ENCODE measurements at regions not wholly inside any gene's neighbourhood (a gene's known extent, or its start where the extent isn't known, plus 50 kb on each side); places are given as distances from the start of the nearest gene placed in this dataset.

DNA sequence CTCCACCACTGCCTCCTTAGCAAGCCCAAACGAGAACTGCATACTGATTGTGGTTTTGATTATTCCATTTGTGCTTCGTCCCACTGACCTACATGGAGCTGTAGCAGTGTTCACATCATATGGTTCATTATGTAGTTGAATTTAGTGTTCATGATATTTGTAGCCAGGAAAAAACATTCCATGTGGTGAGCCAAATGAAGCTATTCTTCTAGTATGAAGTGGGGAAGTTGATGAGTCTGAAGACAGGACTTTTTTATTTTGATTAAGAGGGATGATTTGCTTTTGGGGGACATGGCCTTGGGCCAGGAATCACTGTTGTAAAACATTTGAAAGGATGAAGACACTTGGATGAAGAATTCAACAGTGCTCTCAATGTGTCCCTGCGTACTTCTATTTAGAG lies 192.9 kb upstream of the SLC27A6 start:
- H3K4me1 Mint-ChIP-seq (ENCODE audit: low read depth): no peaks in the 10 kb centered on the region
- intact Hi-C loops (cut with micrococcal nuclease): no loop called here
- no peak overlapping the region for H3K27ac Mint-ChIP-seq
- H3K27me3 Mint-ChIP-seq: no peaks in the 10 kb centered on the region
- no peaks in the 10 kb centered on the region for H3K36me3 Mint-ChIP-seq (ENCODE audit: low read depth)
- H3K9me3 Mint-ChIP-seq: no peaks in the 10 kb centered on the region
- H3K4me3 Mint-ChIP-seq: no peak overlapping the region

DNA sequence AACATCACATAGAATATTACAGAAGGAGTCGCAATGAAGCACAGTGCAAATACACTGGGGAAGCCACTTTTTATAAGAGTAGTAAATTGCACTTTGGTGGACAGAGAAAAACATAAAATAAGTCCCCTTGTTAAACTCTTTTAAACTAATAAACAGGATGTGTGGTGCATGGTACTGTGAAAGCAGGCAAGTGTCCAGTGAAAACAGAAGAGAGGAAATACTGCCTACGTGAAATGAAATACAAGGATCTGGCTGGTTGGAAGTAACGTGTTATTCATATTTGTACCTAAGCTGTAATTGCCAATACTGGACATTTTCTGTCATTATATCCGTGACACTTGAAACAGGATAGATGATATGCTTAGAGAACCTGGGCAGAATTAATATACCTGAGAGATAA lies 191.9 kb upstream of the SLC27A6 start:
- no peaks in the 10 kb centered on the region for H3K27me3 Mint-ChIP-seq
- H3K9me3 Mint-ChIP-seq: no peaks in the 10 kb centered on the region
- no peak overlapping the region for H3K27ac Mint-ChIP-seq
- no peaks in the 10 kb centered on the region for H3K36me3 Mint-ChIP-seq (ENCODE audit: low read depth)
- H3K4me3 Mint-ChIP-seq: no peak overlapping the region
- H3K4me1 Mint-ChIP-seq (ENCODE audit: low read depth): no peaks in the 10 kb centered on the region
- intact Hi-C loops (cut with micrococcal nuclease): no loop called here

DNA sequence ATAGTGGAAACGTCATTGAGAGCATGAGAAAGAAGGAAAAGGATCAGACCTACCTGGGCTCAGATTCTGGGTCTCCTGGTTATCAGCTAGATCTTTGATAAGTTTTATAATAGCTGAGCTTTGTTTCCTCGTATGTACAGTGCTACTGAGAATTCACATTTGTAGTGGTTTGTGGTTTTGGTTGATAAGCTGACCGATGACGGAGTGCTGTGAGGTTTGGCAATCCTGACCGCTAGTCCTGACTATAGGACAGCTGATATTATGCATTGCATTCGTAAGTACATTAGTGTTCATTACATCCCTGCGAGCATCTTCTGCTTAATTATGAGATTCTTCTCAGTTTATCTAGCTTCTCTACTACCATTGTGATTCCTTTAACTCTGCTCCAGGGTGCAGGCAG lies 190.7 kb upstream of the SLC27A6 start:
- H3K9me3 Mint-ChIP-seq: no peaks in the 10 kb centered on the region
- no peaks in the 10 kb centered on the region for H3K27me3 Mint-ChIP-seq
- no peak overlapping the region for H3K27ac Mint-ChIP-seq
- no peaks in the 10 kb centered on the region for H3K4me1 Mint-ChIP-seq (ENCODE audit: low read depth)
- no peaks in the 10 kb centered on the region for H3K36me3 Mint-ChIP-seq (ENCODE audit: low read depth)
- intact Hi-C loops (cut with micrococcal nuclease): no loop called here
- no peak overlapping the region for H3K4me3 Mint-ChIP-seq

DNA sequence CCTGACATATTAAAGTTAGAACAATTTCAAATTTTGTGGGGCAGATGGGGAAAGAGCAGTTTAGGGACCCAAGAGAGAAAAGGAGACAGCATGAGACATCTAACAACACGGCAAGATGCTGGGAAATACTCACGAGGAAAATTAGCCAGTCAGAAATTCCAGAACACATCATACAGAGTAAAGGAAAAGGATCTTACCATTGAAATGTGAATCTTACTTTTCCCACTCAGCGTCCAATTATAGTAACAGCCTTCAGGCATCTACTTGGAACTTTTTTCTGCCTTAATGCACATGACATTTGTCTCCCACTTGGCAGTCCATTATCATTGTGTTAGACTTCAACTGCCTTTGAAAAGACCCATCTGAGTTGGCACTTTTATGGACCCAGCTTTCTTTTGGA lies 189.7 kb upstream of the SLC27A6 start:
- Mint-ChIP-seq H3K4me3 (no peak overlapping the region), H3K4me1 (ENCODE audit: low read depth) (no peaks in the 10 kb centered on the region), H3K36me3 (ENCODE audit: low read depth) (no peaks in the 10 kb centered on the region), H3K9me3 (no peaks in the 10 kb centered on the region), H3K27ac (no peak overlapping the region), H3K27me3 (no peaks in the 10 kb centered on the region)
- intact Hi-C loops (cut with micrococcal nuclease): no loop called here

DNA sequence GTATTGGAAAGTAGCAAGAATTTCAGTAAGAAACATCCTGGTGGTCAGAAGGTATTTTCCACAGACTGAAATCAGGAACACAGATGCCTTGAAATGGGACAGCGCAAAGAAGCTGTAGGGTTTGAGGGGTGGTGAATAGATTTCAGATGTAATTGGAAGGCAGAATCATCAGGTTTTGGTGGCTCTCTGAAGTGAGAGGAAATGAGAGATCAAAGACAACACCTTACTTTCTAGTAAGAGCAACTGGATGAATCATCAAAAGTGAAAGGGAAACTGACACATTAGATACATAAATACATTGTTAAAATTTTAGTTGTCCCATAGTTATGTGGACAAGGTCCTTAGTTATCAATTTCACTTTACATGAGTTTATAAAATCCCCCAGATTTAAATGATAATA lies 188.2 kb upstream of the SLC27A6 start:
- Mint-ChIP-seq H3K27me3 (no peaks in the 10 kb centered on the region), H3K4me1 (ENCODE audit: low read depth) (no peaks in the 10 kb centered on the region), H3K27ac (no peak overlapping the region), H3K4me3 (no peak overlapping the region), H3K9me3 (no peaks in the 10 kb centered on the region), H3K36me3 (ENCODE audit: low read depth) (no peaks in the 10 kb centered on the region)
- intact Hi-C loops (cut with micrococcal nuclease): no loop called here

DNA sequence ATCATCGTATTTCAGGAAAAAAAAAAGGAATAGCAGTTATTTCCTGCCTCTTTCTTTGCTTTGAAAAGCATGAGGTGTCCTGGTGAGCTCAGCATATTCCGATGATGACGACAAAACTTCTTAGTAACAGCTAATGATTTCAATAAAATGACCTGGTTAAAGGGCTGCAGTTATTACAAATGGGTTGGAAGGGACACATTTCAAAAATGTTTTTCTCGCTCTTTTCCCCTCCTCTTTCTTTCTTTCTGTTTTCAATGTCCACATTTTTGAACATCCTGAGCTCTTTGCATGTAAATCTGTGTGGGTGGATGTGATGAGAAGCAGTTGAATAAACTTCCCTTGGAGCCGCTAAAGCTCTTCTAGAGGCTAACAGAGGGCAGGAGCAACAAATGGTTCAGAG lies 186.8 kb upstream of the SLC27A6 start:
- Mint-ChIP-seq H3K4me3 (no peak overlapping the region), H3K9me3 (no peaks in the 10 kb centered on the region)

DNA sequence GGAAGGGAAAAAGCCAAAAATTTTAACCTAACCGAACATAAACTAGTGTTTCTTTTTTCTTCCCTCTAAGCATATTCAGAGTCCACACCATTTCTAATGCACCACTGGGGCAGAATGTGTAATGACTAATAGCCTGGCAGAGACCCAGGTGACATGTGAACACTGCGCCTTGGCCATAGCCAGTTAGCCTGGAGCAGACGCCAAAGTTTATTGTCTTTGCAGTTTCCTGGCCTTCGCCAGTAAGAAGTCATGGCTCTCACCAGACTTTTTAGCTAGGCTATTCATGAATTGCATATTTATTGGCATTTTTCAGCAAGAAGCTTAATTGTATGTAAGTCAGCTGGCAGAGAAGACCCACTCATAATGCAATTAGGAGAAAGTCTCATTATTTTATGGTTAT lies 182.8 kb upstream of the SLC27A6 start:
- Mint-ChIP-seq H3K9me3 (no peaks in the 10 kb centered on the region), H3K27ac (no peak overlapping the region), H3K27me3 (no peaks in the 10 kb centered on the region), H3K4me3 (no peak overlapping the region), H3K4me1 (ENCODE audit: low read depth) (no peaks in the 10 kb centered on the region), H3K36me3 (ENCODE audit: low read depth) (no peaks in the 10 kb centered on the region)
- intact Hi-C loops (cut with micrococcal nuclease): no loop called here

More for the DNA sequence above, 186.8 kb upstream of the SLC27A6 start:
- no peaks in the 10 kb centered on the region for H3K4me1 Mint-ChIP-seq (ENCODE audit: low read depth)
- no peaks in the 10 kb centered on the region for H3K36me3 Mint-ChIP-seq (ENCODE audit: low read depth)
- intact Hi-C loops (cut with micrococcal nuclease): no loop called here
- no peaks in the 10 kb centered on the region for H3K27me3 Mint-ChIP-seq
- no peak overlapping the region for H3K27ac Mint-ChIP-seq

DNA sequence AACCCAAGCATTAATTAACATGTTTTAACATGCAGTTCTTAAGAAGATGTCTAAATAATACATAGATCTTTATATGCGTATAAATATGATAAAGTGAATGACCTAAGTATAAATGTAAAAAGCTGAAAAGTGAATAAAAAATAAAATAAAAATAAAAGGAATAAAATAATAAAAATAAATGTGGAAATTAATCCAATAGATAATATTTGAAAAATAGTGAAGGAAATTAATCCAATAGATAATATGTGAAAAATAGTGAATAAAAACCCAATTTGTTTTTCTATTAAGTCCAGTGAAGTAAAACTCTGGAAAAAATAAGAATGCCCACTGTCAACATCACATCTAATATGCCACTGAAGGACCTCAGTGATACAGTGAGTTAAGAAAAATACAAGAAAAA lies 180.6 kb upstream of the SLC27A6 start:
- Mint-ChIP-seq H3K27me3 (no peaks in the 10 kb centered on the region), H3K4me1 (ENCODE audit: low read depth) (no peaks in the 10 kb centered on the region), H3K9me3 (peaks cover 14% of the 10 kb centered on the region), H3K4me3 (no peak overlapping the region), H3K27ac (no peak overlapping the region), H3K36me3 (ENCODE audit: low read depth) (no peaks in the 10 kb centered on the region)
- intact Hi-C loops (cut with micrococcal nuclease): no loop called here

DNA sequence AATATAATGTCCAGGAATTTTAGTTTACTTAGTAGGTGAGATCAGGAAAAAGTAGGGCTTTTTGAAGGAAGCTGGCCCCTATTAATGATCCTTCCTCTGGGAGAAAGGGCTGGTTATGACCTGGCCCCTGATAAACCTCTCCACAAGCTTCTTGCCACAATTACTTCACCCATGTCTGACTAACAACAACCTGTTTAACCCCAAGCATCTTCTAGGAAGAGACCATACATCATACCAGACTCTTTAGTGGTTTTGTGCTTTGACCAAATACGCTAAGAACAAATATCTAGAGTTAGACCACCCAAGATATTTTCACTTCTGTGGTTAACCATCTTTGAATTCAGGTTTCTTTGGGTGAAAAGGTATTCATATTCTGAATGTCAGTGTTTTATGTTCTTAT lies 174.0 kb upstream of the SLC27A6 start:
- intact Hi-C loops (cut with micrococcal nuclease): no loop called here
- Mint-ChIP-seq H3K4me1 (ENCODE audit: low read depth) (no peaks in the 10 kb centered on the region), H3K27me3 (no peaks in the 10 kb centered on the region), H3K36me3 (ENCODE audit: low read depth) (no peaks in the 10 kb centered on the region), H3K27ac (no peak overlapping the region), H3K9me3 (peaks cover 18% of the 10 kb centered on the region), H3K4me3 (no peak overlapping the region)

DNA sequence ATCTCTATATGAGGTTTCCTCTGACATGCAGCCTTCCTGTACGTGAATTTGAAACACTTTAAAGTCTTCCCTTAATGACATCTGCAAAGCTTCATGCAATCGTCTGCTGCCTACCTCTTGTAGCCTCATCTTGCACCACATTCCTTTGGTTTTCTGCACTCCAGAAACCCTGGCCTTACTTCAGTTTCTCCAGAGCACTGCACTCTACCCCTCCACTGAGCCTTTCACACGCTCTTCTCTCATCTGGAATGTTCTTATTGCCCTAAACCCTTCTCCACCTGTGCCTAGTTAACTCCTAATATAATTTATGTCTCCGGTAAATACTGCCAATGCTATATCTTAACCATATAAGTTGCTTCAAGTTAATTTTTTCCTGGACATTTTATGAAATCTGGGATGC lies 168.8 kb upstream of the SLC27A6 start:
- no peaks in the 10 kb centered on the region for H3K27me3 Mint-ChIP-seq
- intact Hi-C loops (cut with micrococcal nuclease): no loop called here
- no peak overlapping the region for H3K4me3 Mint-ChIP-seq
- no peak overlapping the region for H3K27ac Mint-ChIP-seq
- peaks cover 22% of the 10 kb centered on the region for H3K9me3 Mint-ChIP-seq
- H3K36me3 Mint-ChIP-seq (ENCODE audit: low read depth): no peaks in the 10 kb centered on the region
- H3K4me1 Mint-ChIP-seq (ENCODE audit: low read depth): no peaks in the 10 kb centered on the region

DNA sequence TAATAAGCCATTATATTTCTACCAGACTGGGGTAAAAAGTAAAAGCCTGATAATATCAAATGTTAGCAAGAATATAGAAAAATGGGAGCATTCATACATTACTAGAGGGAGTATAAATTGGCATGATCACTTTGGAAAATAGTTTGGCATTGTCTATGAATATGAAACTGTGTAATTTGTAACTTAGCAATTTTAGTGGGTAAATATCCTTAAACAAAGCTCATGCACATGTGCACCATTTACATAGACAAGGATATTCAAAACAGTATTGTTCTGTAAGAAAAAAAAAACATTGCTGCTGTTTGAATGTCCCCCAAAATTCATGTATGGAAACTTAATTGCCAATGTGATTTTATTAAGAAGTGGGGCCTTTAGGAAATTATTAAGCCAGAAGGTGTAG lies 166.4 kb upstream of the SLC27A6 start:
- Mint-ChIP-seq H3K27me3 (no peaks in the 10 kb centered on the region), H3K4me1 (ENCODE audit: low read depth) (no peaks in the 10 kb centered on the region), H3K9me3 (peaks cover 22% of the 10 kb centered on the region), H3K27ac (no peak overlapping the region), H3K4me3 (no peak overlapping the region), H3K36me3 (ENCODE audit: low read depth) (no peaks in the 10 kb centered on the region)
- intact Hi-C loops (cut with micrococcal nuclease): no loop called here

DNA sequence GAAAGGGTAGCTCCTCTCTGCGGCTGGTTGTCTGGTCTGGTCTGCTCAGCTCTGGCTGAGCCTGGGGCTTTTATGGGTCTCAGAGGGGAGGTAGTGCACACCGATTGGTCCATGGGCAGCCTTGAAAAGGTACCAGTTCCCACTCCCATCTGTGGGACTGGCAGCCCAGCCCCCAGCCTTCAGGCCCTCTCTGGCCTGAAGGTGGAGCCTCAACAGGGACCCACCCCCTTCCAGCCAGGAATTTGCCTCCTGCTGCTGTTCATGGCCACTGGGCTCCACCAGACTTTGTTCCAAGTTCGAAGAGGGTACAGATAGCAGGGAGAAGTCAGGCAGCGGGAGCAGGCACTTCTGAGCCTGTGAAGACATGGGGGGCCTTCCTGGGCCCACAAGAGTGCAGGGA lies 165.3 kb upstream of the SLC27A6 start:
- Mint-ChIP-seq H3K4me3 (no peak overlapping the region), H3K9me3 (peaks cover 22% of the 10 kb centered on the region), H3K27ac (no peak overlapping the region), H3K27me3 (no peaks in the 10 kb centered on the region), H3K36me3 (ENCODE audit: low read depth) (no peaks in the 10 kb centered on the region), H3K4me1 (ENCODE audit: low read depth) (no peaks in the 10 kb centered on the region)
- intact Hi-C loops (cut with micrococcal nuclease): no loop called here

DNA sequence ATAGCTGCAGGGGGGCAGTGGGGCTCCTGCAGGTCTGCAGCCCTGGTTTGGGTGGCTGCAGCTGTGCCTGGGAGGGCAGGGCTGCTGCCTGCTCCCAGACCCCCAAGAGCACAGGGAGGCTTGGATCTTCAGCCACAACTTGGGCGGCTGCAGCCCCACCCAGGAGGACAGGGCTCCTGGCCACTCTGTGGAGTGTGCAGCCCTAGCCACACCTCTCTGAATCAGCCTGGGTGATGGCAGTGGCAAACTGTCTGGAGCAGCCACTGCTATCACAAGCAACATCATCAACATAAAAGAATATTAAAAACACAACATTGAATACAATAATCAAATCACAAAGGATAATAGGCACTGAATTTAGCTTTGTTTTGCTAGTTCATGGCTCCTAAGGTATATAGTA lies 164.9 kb upstream of the SLC27A6 start:
- intact Hi-C loops (cut with micrococcal nuclease): no loop called here
- Mint-ChIP-seq H3K9me3 (peaks cover 22% of the 10 kb centered on the region), H3K36me3 (ENCODE audit: low read depth) (no peaks in the 10 kb centered on the region), H3K4me3 (no peak overlapping the region), H3K27me3 (no peaks in the 10 kb centered on the region), H3K27ac (no peak overlapping the region), H3K4me1 (ENCODE audit: low read depth) (no peaks in the 10 kb centered on the region)

DNA sequence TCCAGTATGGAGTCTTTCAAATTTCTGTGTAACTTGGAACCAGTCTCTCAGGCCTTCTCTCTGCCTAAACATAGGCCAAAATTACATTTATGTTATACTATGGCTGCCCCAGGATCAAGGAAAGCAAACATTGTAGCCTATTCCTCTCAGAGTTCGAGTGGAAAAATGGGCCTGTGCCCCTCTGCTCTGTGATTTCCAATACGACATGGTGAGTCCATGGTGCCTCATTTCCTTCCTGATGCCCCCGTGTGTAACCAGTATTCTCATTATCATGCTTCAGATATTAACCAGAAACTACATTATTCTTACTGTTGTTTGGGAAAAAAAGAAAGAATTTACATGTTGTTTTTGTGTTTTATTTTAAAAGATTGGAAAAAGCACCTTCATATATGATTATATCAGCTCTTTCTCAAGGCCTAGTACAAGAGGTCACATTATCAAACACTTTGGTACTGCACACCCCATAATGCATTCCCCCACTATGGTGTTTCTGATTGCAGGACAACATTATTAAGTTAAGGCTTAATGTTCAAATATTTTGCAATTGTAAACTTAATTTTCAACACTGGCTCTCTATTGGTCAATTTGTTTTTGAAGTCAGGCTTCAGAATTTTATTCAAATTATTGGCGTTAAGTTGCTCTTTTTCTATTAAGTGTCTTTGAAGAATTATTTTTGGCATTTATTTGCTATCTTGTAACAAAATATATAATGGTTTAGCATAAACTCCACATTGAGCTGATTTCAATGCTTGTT lies 151.8 kb upstream of the SLC27A6 start:
- intact Hi-C loops (cut with micrococcal nuclease): no loop called here
- Mint-ChIP-seq H3K27ac (no peak overlapping the region), H3K4me3 (no peak overlapping the region), H3K9me3 (peaks cover 18% of the 10 kb centered on the region), H3K4me1 (ENCODE audit: low read depth) (no peaks in the 10 kb centered on the region), H3K27me3 (no peaks in the 10 kb centered on the region), H3K36me3 (ENCODE audit: low read depth) (no peaks in the 10 kb centered on the region)

DNA sequence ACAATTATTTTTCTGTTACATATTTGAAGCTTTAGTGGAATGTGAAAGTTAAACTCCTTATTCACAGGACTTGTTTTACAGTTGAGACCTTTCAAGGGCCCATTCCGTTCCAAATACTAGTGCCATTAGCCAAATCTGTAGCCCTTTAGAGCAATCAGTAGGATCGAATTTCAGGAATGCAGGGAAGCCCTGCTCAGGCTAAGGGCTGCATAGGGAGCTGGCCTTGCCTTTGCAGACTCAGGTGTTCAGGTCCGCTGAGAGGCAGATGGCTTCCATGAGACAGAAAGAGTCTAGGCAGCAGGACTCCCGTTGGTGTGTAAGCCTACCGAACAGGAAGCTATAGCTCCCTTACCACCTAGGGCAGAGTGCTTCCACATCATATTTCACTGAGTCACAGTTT lies 150.1 kb upstream of the SLC27A6 start:
- Mint-ChIP-seq H3K27ac (no peak overlapping the region), H3K27me3 (no peaks in the 10 kb centered on the region), H3K4me1 (ENCODE audit: low read depth) (no peaks in the 10 kb centered on the region), H3K9me3 (peaks cover 13% of the 10 kb centered on the region), H3K4me3 (no peak overlapping the region), H3K36me3 (ENCODE audit: low read depth) (no peaks in the 10 kb centered on the region)
- intact Hi-C loops (cut with micrococcal nuclease): no loop called here

All from dendritic cell treated with granulocyte-macrophage colony-stimulating factor and Interleukin-4, amounts not matched to agents 40 ng/mL and 50 ng/mL, for 4 days (primary cell).